UCSD-AML1 (cell line): ENCODE measurements at regions not wholly inside any gene's neighbourhood (a gene's known extent, or its start where the extent isn't known, plus 50 kb on each side); places are given as distances from the start of the nearest gene placed in this dataset.

ENCODE experiments used
- DNase-seq: peaks from one replicate; lab custom pipeline; 2025; ENCODE audit not compliant: unreplicated experiment; lab: John Stamatoyannopoulos, UW

DNA sequence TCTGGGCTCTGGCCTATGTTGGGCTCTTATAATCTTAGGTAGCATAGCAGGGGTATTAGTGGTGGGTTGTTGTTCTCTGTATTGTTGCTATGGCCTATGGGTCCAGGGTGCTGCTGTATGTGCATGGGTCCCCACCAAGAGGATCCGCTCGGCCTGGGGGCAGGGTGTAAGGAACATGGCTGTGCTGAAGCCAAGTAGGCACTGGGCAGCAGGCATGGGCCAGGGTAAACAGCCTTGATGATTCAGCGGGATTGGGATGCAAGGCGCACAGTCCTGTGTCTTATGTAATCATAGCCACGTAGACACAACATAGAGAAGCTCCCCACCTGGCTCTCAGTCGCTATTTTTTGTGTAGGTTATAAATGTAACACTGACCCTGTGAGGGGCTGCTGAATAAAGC lies 306.9 kb downstream of the ZPLD1 start:
- DNase-seq, result no peak

DNA sequence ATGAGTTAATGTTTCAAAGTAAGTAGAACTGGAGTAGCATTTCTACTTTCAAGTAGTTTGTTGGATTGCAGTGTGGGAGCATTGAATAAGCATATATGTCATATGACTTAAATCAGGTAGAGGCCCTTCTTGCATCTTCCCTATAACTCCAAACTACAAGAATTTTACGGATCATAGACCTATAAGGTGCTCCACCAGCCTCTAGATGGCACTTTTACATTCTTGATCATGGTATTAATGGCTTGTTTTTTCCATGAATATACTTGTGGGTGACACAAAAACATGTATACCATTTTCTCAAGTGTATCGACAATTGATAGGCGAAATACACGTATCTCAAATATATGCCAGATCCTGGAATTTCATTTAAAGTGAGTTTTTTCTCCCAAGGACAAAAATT lies 311.1 kb downstream of the ZPLD1 start:
- DNase-seq, result no peak

DNA sequence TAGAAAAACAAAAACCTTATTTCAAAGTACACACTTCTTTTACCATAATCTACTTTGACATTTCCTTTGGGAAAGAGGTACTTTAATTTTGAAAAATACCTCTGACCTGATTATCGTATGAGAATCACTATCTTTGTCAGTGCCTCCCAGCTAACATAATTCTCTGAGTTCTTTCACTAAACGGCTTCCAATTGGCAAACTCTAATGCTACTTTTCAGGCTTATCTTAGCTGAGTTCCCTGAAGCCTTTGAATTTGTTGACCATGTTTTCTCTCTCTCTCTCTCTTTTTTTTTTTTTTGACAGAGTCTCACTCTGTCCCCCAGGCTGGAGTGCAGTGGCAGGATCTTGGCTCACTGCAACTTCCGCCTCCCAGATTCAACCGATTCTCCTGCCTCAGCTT lies 312.8 kb downstream of the ZPLD1 start:
- no peak for DNase-seq

DNA sequence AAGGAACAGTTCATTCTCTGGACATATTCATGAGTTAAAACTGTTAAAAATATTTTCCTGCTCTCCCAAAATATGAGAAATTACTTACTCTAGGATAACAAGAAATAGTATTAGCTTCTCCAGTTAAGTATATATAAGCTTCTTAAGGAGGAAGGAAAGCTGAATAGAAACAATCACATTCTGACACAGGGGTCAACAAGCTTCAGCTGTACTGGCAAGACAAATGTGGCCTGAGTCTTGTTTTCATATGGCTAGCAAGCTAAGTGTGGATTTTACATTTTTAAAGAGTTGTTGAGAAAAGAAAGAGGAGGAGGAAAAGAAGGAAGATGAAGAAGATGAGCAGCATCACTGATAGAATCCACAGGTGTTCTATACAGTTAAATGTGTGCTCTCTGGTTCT lies 313.8 kb downstream of the ZPLD1 start:
- no peak for DNase-seq

- DNase-seq, result no peak
Measured at GRCh38 chr3:102750322-102750721, 315.5 kb downstream of the ZPLD1 start.

GRCh38 chr3:102753901-102754300 lies 319.1 kb downstream of the ZPLD1 start:
- no peak for DNase-seq

DNA sequence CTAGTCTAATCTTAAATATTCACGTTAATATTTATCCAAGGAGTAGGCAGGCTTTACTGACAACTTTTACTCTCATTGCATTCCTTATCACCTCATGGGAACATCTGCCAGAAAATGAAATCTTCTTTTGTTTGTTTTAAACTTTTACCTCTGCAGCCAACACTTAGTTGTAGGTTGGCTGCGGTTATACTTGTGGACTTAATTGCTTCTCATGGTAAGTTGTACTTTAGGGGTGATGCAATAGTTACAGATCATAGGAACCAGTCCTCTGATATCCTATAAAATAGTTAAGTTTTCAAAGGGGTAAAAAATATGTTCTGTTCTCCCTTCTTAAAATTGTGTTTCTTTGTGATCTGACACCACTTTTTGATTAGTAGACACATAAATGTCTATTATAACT lies 321.9 kb downstream of the ZPLD1 start:
- DNase-seq, result no peak

- no peak for DNase-seq
Measured at GRCh38 chr3:102757950-102758349, 323.1 kb downstream of the ZPLD1 start.

DNA sequence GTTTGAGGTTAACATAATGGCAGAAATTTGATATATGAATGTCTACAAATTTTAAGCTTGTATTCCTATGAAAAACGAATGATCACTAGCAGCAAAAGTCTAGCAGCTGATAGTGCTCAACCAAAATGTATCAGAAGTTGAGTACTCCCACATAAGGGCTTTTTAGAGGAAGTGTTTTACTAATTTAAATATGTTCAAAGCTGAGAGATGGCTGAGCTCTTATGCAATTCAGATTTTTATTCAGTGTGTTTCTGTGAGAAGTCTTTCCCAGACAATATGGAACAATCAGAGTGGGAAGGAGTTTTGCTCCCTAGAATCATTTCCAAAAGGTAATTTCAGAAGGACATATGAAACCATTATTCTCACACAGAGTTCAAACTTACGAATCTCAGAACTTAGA lies 327.0 kb downstream of the ZPLD1 start:
- no peak for DNase-seq

GRCh38 chr3:102790747-102791325 lies 356.0 kb downstream of the ZPLD1 start:
- no peak for DNase-seq

DNA sequence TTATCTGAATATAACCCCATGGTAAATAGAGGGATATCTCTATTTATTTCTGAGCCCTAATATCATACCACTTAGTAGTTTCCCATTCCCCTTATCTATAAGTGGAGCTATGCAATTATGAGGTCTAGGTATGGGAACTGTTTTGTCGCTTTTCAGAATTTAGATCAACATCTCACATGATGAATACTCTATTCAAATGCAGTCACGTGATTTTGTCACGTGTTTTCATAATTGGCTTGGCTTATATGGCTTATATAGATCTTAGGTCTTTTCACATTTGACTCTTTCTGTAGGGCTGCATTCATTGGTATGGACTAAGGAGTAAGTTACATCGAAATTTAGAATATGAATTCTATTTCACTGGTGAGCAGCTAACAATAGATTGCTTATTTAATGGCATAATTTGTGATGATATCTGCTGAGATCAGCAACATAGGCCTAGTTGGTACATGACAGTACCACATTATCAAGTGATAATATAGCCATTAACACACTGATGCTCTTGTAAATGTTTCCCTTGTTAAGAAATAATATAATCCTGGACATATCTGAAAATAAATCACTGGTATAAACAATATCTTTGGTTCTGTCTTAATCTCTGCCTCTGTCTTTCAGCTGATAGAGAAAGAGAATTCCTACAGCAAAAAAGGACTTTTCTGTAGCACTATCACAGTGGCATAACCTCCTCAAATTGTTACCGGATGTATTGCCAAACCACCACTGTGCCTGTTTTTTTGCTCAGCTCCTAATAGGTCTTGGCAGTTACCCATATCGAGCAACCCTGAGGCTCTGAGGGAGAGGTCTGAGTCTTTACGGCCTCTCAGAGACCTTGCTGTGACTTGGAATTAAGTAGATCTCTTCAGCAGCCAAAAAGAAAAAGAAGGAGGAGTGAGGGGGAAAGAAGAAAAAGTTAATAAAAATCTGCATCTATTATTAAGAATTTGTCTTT lies 357.1 kb downstream of the ZPLD1 start:
- DNase-seq, result no peak

DNA sequence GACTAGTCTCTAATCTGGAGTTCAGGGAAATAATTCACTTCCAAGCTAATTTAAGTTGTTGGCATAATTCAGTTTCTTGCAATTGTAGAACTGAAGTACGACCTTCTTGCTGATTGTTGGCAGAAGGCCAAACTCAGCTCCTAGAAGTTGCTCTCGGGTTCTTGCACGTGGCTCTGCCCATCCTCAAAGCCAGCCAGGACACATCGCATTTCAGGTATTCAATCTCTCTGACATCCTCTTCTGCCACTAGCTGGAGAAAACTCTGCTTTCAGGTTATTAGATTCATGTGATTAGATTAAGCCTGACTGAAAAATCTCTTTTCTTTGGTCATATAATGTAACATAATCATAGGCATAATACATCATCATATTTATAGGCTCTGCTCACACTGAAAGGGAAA lies 362.0 kb downstream of the ZPLD1 start:
- DNase-seq, result no peak

DNA sequence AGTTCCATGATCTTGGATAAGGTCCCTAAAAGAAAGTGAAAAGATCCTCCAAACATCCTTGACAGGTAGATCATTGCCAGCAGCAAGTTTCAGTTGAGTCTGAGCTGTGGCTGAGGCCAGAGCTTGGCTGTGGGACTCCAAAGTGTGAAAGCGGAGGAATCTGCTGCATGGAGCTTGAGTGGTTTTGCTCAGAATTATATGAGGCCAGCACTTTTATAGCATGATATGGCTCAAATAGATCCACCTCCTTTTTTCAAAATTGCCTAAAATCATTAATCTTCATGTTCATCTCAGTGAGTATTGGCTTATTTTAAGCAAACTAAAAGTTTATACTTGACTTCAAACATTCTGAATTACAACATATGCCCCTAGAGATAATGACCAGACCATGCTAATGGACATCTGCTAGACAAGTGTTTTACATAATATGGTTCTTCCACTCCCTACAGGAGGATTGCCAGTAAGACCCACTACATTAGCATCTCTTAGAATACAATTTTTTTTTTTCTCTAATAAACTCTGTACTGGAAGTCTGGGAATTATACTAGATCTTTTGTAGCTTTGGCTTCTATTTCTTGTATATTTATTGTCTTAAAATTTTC lies 368.1 kb downstream of the ZPLD1 start:
- DNase-seq, result no peak

DNA sequence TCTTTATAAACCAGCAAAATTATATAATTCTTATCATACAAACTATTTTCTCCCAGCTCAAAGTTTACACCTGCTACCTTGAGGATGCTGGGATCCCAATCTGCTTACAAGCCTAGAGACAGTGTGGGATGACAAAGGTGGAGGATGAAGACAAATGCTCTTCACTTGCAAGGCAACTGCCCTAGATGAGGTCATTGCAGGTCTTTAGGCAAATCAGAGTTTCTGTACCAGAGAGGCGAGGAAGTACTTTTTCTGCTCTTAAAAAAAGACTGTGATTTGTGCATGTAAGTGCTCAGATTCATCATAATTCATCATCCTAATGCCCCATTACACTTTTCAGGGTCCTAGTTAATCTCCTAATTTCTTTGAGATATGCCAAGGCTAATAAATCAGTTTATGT lies 376.1 kb downstream of the ZPLD1 start:
- DNase-seq, result no peak

GRCh38 chr3:102826636-102827035 lies 391.8 kb downstream of the ZPLD1 start:
- DNase-seq, result no peak

DNA sequence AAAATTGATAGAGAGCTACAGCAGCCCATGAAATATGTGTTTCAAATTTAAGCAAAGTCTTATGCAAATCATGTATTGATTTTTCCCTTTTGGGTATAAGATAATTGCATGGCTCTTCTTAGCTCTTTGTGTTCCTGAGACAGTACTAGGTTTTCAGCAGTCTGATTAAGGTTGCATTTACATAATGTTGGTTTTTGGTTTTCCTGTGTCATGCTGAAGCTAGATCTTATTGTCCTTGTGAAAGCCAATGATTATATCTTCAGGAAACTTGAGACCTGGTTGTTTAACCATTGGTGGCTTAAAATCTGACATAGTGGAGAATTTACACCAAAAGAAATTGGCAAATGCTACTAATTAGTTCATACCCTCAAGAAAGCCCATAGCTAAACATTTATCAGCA lies 392.6 kb downstream of the ZPLD1 start:
- no peak for DNase-seq

DNA sequence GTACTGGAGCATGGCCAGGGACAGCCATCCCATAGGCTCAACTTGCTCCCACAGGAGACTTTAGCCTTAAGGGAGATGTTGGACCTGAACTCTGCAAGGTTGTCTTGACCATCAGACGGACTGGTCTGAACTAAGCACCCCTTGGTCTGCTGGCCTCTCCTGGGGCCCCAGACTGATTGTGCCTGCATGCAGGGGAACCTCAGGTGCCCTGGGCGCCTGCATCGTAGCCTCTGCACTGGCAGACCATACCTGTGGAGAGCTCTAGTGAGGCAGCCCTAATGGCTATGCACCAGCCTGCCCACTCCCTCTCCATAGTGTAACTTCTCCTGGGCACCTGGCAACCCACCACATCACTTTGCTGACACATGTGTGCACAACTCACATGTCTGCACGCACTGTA lies 395.6 kb downstream of the ZPLD1 start:
- no peak for DNase-seq

DNA sequence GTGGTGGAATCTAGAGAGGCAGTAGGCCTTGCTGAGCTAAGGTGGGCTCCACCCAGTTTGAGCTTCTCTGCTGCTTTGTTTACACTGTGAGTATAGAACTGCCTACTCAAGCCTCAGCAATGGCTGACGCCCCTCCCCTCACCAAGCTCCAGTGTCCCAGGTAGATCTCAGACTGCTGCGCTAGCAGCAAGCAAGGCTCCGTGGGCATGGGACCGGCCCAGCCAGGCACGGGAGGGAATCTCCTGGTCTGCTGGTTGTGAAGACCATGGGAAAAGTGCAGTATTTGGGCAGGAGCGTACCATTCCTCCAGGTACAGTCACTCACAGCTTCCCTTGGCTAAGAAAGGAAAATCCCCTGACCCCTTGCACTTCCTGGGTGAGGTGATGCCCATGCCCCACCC lies 407.1 kb downstream of the ZPLD1 start:
- no peak for DNase-seq

- DNase-seq, result no peak
Measured at GRCh38 chr3:102866845-102867244, 432.0 kb downstream of the ZPLD1 start.

DNA sequence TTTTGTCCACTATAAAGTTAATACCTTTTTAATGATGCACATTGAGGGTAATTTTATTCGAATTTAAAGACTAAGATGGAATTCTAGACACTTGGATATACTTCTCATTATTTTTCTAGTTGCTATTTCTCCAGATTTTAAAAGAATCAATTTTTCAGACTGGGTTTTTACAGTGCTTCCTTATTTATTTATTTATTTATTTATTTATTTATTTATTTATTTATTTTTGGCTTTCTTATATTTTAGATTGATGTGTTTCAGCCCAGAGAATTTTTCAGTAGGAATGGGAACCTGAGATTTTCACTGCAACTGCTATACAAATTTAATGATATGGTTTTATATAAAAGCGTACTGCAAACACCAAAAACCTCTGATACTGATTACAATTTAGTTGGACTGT lies 448.7 kb downstream of the ZPLD1 start:
- DNase-seq, result no peak

- DNase-seq, result no peak
Measured at GRCh38 chr3:102885289-102885688, 450.5 kb downstream of the ZPLD1 start.

DNA sequence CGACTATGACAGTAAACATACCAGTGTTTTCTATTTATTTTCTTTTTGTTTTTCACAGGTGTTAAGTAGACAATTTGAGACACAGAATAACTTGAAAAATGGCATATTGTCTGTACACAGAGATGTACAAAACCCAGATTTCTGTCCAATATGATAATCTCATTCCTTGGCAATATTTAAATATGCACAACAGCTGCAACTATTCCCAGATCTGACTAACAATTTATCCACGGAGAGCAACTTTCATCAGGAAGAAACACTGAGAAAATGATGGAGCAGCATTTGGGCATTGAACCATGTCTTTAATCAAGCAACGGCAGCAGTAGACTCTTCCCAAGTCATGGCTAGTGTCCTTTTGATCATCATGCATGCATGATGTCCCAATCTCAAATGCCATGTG lies 452.6 kb downstream of the ZPLD1 start:
- DNase-seq, result no peak
